T-helper 9 cell (primary cell): ENCODE measurements at regions not wholly inside any gene's neighbourhood (a gene's known extent, or its start where the extent isn't known, plus 50 kb on each side); places are given as distances from the start of the nearest gene placed in this dataset.

Experiments used
- DNase-seq: peaks from one replicate; pipeline ENCODE4 v3.0.0-alpha.2; 2020

DNA sequence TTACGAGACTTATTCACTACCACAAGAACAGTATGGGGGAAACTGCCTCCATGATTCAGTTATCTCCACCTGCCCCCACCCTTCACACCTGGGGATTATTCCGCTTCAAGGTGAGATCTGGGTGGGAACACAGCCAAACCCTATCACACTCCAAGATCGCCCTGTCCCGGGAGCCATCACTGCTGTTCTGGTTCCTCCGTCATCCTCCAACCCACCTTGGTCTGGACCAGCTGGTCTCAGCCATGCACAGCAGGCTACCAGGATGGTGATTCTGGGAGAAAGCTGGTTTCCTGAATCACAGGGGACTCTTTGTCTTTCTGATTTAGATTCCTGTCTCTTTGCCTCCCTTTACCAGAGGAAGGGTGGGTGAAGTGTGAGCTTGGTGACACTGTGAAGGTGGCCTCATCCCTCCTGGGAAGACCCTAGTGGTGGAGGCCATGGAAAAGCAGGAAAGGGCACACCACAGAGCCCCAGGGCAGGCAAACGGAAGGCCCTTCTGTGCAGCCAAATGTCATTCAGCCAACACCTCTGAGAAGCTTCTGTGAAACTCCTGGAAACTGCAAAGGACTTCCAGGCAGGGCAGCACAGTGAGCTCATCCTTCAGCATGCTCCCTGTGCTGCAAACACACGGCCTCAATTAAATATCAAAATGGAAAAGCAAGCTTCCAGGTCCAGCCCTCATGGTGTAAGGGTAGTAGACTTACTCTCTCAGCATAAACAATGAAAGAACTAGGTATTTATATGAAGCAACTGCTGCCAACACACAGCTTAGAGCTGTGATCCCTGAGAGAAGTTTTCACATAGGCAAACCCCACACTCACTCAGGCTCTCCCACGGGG lies 169.8 kb downstream of the ANKRD60 start:
- no peak for DNase-seq

DNA sequence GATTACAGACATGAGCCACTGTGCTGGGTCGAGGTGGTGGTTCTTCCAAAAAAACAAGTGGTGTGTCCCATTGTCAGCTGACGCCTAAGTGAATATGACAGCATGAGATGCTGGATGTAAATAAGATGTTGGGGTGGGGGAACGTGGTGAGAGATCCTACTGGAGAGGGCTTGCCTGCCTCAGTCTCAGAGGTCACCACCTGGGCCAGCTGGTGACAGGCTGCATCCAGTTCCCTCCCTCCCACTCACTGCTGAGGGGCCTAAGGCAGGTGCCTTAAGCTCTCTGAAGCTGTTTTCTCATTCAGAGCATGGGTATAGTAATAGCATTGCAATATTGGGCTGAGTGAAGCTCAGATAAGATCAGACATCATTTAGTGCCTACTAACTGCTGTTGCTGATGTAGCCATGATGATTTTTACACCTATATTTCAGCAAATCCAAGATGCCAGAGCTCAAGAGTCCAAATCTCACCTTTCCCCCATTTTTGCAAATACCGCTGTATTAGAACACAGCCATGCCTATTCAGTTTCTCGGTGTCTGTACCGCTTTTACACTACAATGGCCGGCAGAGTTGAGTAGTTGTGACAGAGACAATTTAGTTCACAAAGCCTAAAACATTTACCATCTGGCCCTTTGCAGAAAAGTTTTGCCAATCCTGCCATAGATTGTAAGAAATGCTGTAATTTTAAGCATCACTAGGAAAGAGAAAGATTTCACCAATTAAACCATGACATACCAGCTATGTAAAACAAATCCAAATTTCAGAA lies 171.3 kb downstream of the ANKRD60 start:
- no peak for DNase-seq

DNA sequence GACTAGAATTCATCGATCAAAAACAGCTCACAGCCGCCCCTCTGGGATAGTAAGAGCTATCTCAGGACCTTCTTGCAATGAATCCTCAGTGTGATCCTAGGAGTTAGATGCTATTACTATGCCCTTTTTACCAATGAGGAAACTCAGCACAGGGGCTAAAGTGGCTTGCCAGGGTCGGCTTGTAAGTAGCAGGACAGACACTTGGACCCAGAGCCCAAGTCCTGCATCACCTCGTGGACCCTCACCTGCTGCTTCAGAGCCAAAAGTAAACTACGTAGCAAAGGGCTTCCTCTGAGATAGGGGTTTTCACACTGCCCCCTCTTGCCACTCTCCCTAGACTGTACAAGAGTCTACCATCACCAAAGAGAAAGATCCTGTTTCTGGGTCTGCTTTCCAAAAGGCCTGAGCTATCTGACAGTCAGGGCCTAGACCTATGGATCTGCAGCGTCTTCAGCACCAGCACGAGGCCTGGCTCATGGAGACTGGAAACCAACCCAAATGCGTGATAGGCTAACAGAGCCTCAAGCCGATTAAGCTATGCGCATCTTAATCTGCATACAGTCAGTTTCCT lies 172.3 kb downstream of the ANKRD60 start:
- DNase-seq = no peak

DNA sequence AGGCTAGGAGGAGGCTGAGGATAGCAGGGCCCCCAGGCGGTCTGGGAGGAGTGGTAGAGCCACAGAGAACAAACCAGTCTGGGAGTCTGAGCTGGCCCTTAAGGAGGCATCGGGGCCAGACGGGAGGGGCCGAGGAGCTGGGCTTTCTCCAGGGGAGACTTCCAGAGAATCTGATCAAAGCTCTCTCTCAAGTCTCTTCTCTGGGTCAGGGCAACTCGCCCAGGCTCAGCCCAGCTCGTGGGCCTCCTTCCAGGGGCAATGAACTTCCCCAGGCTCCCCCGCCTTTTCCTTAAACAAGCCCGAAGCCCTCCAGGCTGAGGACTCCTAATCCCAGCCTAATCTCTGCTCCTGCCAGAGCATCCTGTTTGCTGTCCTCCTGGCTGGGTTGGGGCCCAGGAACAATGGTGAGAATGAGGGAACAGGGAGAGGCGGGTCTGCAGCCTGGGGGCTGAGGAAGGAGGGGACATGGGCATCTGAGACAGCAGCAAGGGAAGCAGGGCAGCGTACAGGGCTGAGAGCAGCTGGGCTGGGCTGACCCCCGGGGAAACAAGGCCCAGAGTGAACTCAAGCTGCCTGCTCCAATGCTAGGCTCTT lies 173.6 kb downstream of the ANKRD60 start:
- no peak for DNase-seq

DNA sequence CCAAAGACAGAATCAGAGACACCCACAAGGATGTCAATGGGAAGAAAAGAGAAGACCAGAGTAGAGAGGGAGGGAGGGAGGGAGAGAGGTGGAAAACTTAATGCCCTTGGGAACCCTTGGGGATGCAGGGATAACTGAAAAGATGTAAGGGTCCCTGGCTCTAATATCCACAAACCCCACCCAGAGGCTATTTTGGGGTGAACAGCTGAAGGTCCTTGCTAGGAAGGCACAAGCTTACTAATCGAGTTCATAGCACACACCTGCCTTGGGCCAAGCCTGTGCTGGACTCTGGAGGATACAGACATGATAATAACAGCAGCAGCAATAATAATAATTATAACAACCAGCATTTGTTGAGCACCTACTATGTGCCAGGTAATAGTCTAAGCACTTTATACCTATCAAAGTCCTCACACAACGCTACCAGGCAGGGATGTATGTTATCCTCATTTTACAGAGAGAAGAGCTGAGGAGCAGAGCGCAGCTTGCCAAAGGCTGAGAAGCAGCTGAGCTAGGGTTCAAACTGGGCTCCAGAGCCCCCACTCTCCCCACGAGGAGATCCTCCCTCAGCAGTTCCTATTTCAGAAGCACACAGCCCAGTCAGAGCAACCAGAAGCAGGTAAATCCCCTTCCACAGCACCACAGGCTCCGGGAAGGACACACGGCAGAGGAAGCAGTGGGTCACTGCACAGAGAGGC lies 174.2 kb downstream of the ANKRD60 start:
- DNase-seq = no peak

DNA sequence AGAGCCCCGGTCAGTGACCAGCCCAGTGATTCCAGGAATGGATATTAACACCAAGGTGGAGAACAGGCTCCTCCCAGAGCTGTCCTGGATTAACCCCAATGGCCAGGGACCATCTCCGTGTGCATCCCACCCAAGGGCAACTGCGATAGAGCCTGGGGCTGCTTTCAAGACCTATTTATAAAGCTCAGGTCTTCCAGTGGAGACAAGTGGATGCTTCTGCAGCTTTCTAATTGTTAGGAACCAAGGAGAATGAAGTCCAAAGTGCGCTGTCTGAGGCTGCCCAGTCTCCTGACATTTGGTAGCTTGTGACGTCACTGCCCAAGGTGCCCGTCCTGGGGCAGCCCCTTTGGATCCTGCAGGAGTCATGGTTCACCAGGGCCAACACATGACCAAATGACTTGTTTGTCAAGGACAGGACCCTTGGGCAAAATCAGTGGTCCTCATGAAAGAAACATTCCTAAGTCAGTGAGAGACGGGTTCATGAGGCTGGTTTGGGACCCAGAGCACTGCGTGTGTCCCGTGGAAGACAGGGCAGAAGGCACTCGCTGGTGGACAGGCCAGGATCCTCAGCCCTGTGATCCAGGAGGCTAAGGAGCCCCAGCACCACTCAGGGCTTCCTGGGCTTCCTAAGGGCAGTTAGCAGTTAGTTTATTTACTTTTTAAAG lies 174.9 kb downstream of the ANKRD60 start:
- DNase-seq = no peak

DNA sequence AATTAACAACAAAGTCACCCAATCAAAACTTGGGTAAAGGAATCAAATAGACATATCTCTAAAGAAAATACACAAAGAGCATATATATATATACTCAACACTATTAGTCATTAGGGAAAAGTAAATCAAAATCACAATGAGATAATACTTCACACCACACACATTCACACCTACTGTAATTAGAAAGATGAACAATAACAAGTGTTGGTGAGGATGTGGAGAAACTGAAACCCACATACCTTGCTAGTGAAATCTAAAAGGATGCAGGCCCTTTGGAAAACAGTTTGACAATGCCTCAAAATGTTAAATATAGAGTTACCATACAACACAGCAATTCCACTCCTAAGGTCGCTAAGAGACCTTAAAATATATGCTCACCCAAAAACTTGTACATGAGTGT lies 177.1 kb downstream of the ANKRD60 start:
- no peak for DNase-seq

DNA sequence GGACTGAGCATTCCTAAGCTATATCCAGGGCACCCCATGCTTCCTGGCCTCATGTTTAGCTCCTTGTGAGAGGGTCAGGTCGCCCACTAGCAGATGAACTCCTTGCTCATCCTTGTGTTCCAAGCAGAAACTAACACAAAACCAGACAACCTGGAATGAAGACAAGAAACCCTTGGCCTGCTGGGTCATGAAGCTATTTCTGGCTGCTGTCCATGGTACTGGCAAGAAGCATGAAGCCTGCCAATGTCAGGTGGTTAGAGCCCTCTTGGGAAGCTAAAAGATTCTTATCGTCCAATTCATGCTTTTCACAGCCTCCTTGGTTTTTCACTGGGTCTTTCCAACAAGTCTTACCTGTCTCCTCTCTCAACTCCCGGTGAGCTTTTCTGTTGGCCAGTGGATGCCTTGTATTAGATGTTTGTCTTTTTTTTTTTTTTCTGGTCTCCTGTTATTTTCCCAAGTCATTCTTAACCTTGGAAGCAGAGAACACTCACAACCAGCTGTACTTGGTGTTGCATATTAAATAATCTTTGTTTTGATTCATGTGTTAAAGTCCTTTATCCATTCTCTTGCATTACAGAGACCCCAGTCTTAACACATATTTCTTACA lies 180.3 kb downstream of the ANKRD60 start:
- DNase-seq = no peak

DNA sequence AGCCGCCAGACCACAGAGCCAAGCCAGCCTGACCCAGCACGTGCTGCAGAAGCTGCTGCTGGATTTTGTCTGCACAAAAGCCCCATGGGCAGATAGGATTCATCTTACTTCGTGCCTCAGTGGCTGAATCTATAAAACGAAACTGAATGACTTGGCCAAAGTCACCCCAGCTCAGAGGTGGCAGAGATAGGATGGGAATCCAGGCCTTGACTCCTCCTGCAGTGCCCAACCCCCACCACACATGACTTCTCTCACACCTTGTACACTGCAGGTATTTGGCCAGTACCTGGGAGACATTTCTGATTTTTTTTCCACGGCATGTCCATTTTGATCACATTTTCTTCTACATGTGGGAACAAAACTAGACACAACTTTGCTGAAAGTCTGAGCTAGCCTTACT lies 182.1 kb downstream of the ANKRD60 start:
- DNase-seq = no peak

DNA sequence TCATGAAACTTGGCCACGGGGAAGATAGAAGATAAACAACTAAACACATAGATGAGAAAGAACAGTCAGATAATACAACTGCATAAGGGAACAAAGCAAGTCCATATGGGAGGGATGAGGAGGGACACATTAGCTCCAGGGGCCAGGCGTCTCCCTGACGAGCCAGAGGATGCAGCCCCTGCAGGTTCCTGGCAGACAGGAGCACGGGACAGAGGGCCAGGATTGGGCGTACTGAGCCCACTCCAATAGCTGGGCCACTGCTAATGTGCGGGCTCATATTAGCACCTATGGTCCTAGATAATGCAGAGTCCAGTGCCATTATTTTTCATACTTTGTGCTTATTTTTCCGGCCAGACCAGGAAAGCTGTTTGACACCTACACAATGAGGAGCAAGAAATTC lies 182.9 kb downstream of the ANKRD60 start:
- no peak for DNase-seq

DNA sequence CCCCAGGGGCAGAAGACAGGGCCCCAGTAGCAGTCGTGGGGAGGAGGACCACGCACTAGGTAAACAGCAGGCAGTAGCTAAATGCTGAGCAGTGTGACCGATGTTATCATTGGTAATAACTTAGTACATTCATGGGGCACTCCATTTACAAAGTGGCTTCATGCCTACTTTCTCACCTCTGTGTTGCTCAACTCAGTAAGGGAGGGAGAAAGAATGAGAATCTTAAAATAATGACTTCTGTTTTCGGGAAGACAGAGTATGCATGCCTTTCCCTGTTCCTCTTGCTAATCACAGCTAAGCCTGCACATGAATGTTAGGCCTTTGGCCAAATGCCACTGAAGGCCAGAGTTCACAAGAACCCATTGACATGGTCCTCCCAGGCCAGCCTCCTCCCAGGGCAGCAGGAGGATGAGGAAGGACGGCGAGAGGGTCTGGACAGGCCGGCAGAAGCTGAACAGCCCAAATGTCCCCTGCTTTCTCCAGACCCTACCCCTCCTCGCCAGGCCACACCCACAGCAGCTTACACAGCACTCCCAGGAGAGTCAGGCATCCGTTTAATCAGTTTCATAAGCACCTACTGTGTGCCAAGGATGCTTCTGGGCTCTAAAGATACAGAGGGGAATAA lies 183.4 kb downstream of the ANKRD60 start:
- DNase-seq = no peak

DNA sequence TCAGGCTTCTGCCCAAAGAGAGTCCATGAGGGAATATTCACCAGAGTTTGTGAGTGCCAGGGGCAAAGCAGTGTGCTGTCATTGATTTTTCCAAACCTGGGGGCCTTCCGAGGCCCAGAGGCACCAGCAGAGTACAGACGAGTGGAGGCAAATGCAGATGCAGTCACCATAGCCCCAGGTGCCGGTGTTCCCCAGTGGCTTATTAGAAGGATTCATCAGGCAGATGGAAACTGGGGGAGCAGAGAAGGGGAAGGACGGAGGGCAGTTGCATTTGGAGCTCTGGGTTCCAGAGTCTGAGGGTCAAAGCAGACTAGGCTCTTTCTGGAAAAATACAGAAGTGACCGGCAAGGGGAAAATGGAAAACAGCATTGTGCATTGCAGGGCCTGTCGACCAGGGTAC lies 184.2 kb downstream of the ANKRD60 start:
- DNase-seq = no peak

DNA sequence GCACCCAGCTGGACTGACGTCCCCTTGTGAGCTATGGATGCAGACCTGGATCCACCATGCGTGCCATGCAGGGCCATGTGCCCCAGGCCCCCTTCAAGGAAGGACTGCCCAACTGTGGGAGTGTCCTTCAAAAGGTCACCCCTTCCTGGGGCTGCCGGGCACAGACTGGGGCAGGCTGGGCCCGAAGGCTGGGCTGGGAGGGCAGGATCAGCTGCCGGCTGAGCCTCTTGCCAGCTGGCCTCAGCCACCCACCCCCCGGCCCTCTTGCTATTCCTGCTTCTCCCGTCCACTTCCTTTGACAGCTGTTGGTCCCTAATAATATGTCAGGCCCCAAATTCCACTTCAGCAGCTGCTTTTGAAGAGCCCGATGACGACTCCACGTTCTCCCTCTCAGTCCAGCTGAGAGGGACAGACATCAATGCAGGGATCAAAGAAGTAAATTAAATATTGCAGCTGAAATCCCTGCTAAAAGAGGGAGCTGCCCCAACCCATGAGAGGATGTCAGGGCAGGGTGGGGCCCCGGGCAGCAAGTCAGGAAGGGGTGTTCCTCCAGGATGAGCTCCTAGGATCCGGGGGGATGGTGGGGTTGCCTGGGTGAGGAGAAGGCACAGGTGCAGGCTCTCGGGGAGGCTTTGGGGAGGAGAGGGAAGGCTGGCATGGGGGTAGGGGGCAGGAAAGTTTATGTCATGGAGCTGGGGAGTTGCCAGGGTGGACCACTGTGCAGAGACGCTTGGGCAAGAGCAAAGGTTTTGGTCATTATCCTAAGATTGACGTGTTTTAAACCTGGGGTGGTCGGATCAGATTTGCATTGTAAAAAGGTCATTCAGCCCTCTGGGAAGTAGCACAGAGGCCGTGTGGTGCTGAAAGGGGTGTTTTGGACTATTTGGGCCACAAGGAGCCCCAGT lies 185.0 kb downstream of the ANKRD60 start:
- no peak for DNase-seq

DNA sequence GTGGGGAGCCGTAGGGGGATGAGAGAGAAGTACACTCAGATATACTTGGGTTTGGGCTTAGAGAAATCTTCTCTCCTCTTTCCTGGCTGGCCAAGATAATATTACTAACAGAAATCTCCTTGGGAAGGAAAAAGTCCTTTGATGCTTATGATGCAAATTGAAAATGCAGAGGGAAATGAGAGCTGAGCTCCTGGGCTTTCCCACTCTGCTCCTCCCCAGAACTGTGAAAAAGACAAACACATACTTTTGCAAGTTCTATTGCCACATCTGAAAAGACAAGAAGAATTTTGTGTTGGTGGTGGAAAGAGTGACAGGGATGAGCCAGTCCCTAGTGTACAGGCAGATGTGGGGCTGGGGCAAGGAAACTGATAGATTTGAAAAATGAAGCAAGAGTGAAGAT lies 185.9 kb downstream of the ANKRD60 start:
- no peak for DNase-seq

DNA sequence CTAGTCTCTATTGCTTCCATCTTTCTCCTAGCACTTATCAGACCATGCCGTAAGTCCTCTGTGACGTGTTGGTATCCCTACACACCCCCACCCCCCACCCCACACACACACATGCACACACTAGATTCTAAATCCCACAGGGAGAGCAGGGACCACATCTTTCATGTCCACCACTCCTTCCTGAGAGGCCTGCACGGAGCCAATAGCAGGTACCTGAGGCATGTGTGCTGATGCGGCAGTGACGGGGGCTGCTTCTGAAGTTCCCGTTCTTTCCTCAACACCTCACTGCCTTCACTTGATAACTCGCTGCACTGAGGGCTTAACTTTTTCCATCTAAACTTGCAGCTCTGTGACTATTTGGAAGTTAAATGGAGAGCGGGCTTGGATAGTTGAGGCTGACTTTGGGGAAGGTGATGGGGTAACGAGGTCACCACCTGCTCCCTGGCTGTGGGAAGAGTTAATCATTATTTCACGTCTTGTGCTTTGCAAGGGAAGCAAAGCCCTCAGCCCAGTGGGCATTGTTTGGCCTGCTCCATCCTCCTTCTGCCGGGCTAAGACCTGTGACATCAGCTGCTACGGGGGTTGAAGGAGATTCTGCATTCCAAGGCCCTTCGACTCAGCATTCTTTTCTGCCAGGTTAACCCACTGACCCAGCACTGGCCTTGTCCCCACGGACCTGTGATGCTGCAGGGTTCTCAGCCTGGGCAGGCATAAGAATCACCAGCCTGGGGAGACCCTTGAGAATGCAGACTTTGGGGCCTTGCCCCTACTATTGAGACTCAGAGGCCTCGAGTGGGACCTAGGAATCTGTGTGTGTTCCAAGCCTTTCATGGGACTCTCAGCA lies 187.8 kb downstream of the ANKRD60 start:
- no peak for DNase-seq

DNA sequence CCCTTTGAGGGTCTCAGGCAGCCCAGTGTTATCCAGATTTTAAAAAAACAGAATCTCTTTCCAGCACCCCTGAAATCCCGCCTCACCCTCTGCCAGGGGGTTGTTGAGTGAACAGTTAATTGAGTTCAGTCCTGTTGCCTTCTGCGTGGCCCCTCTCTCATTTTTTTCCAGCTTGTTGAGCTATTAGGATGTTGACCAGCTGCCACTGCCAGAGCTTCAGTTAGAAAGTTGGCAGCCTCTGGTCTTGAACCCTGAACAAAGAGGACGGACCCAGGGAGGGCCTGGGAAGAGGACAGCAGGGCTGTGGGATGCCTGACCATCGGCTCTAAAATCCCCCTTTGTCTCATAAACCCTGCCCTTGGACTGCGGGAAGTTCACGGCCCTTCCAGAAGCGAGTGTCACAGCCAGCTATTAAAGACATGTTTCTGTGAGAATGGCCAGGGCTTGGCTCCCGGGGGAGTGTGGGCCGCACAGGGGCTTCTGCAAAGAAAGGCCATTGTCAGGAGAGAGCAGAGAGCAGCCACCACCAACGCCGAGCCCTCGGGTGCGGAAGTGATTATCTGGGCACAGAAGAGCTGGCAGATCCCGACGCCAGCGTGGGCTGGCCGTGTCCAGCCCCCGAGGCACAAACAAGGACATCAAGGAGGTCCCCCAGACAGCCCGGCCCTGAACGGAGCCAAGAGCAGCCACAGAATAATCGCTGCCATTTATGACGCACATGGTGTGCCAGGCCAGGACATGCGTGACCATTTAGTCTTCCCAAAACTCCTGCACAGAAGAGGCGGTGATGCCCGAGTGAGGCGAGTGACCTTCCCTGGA lies 189.0 kb downstream of the ANKRD60 start:
- no peak for DNase-seq

DNA sequence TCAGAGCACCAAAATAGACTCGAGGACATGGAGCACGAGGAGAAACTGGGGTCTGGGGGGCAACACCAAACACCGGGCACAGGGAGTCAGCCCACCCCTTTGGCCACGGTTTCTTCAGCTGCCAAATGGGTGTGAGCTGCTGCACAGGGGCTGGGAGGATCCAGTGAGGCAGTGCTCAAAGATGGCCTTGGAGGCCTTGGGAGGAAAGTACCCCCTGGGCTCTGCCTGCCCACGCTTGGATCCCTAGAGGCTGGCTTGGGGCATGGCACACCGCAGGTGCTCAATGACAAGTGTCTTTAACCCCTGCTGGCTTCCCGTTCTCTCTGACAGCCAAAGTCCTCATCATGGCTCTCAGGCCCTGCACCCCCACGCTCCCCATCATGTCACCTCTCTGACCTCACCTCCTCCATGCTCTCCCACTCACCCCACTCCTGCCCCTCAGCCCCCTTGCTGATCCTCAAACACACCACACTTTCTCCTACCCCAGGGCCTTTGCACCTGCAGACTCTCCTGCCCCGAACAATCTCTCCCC lies 190.3 kb downstream of the ANKRD60 start:
- DNase-seq = no peak

DNA sequence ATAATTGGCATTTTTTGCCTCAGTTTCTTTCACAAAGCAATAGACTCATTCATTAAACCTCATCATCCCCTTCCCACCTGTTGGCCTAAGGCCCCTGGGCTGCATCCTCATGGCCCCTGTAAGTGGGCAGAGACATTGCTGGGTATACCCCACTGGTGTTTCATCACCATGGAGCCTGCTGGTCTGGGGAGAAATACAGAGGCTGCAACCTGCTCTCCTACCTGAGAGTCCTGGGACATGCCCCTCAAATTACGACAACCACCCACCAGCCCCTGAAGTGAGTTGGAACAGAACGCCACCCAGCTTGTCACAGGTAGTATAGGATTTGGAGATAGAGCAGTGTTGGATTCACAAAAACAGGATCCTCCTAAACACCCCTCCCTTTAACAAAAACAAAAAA lies 190.8 kb downstream of the ANKRD60 start:
- no peak for DNase-seq
